Effector memory CD8-positive, alpha-beta T cell (primary cell): ENCODE measurements at regions not wholly inside any gene's neighbourhood (a gene's known extent, or its start where the extent isn't known, plus 50 kb on each side); places are given as distances from the start of the nearest gene placed in this dataset.

Experiments used
- ATAC-seq: fragments of 150-1000 bp; cut with Tn5 transposase; replicated peaks from 2 replicates; pipeline ENCODE4 v1.10.0; 2021; ENCODE audit warnings: mild to moderate bottlenecking, moderate library complexity
- DNase-seq, 3 experiments: peaks; one replicate each; pipeline ENCODE4 v3.0.0; 2021
- H3K27ac Mint-ChIP-seq, 2 donors: one replicate each; pipeline ENCODE4 v1.8.0; 2022; ENCODE audit warnings: mild to moderate bottlenecking in 2 of 2, mixed read lengths in 2 of 2, moderate library complexity in 2 of 2
- H3K27me3 Mint-ChIP-seq, 2 donors: one replicate each; pipeline ENCODE4 v1.8.0; 2022; ENCODE audit warnings: mixed read lengths in 2 of 2
- H3K36me3 Mint-ChIP-seq: one replicate; pipeline ENCODE4 v1.8.0; 2022; ENCODE audit warnings: mild to moderate bottlenecking, moderate library complexity, mixed read lengths; ENCODE audit not compliant: insufficient read depth
- H3K4me1 Mint-ChIP-seq, 2 donors: one replicate each; pipeline ENCODE4 v1.8.0; 2022; ENCODE audit warnings: low read depth in 2 of 2, mixed read lengths in 2 of 2
- H3K4me3 Mint-ChIP-seq, 2 donors: one replicate each; pipeline ENCODE4 v1.8.0; 2022; ENCODE audit warnings: mild to moderate bottlenecking in 2 of 2, mixed read lengths in 2 of 2, moderate library complexity in 2 of 2
- H3K9me3 Mint-ChIP-seq, 2 donors: one replicate each; pipeline ENCODE4 v1.8.0; 2022; ENCODE audit warnings: mixed read lengths in 2 of 2

GRCh38 chr15:36075333-36075732 lies 504.1 kb upstream of the CDIN1 start:
- Mint-ChIP-seq H3K9me3 (peaks cover 8 to 9% of the 10 kb centered on the region in 2 donors), H3K4me1 (no peaks in the 10 kb centered on the region), H3K4me3 (no peak overlapping the region), H3K27me3 (no peaks in the 10 kb centered on the region), H3K27ac (no peak overlapping the region), H3K36me3 (no peaks in the 10 kb centered on the region)
- ATAC-seq (no peak), DNase-seq (no peak)

- Mint-ChIP-seq H3K4me1 (no peaks in the 10 kb centered on the region), H3K36me3 (no peaks in the 10 kb centered on the region), H3K27ac (no peak overlapping the region), H3K9me3 (peaks cover 15 to 33% of the 10 kb centered on the region in 2 donors), H3K27me3 (no peaks in the 10 kb centered on the region), H3K4me3 (no peak overlapping the region)
- no peak for ATAC-seq
- DNase-seq: no peak
Observed at GRCh38 chr15:36079021-36079420, 500.4 kb upstream of the CDIN1 start.

GRCh38 chr15:36080759-36081158 lies 498.7 kb upstream of the CDIN1 start:
- no peak for DNase-seq
- H3K36me3 Mint-ChIP-seq: no peaks in the 10 kb centered on the region
- H3K4me3 Mint-ChIP-seq: no peak overlapping the region
- no peaks in the 10 kb centered on the region for H3K4me1 Mint-ChIP-seq
- no peak overlapping the region for H3K27ac Mint-ChIP-seq
- ATAC-seq: no peak
- peaks cover 17 to 40% of the 10 kb centered on the region in 2 donors for H3K9me3 Mint-ChIP-seq
- H3K27me3 Mint-ChIP-seq: no peaks in the 10 kb centered on the region

GRCh38 chr15:36090286-36090946 lies 489.0 kb upstream of the CDIN1 start:
- DNase-seq (no peak), ATAC-seq (no peak)
- no peak overlapping the region for H3K27ac Mint-ChIP-seq
- no peaks in the 10 kb centered on the region for H3K36me3 Mint-ChIP-seq
- no peak overlapping the region for H3K4me3 Mint-ChIP-seq
- no peaks in the 10 kb centered on the region for H3K27me3 Mint-ChIP-seq
- H3K9me3 Mint-ChIP-seq: peaks cover 2 to 7% of the 10 kb centered on the region in 2 donors
- H3K4me1 Mint-ChIP-seq: no peaks in the 10 kb centered on the region

- Mint-ChIP-seq H3K27me3 (no peaks in the 10 kb centered on the region), H3K36me3 (no peaks in the 10 kb centered on the region), H3K4me1 (no peaks in the 10 kb centered on the region), H3K27ac (no peak overlapping the region), H3K9me3 (peaks cover 0 to 1% of the 10 kb centered on the region in 2 donors), H3K4me3 (no peak overlapping the region)
- no peak for ATAC-seq
- DNase-seq: no peak
Observed at GRCh38 chr15:36106640-36107335, 472.6 kb upstream of the CDIN1 start.

- no peak for ATAC-seq
- H3K27me3 Mint-ChIP-seq: no peaks in the 10 kb centered on the region
Observed at GRCh38 chr15:36108541-36108940, 470.9 kb upstream of the CDIN1 start.

GRCh38 chr15:36109943-36110658 lies 469.3 kb upstream of the CDIN1 start:
- H3K27ac Mint-ChIP-seq: no peak overlapping the region
- H3K9me3 Mint-ChIP-seq: peaks cover 0 to 1% of the 10 kb centered on the region in 2 donors
- DNase-seq (no peak), ATAC-seq (no peak)
- no peaks in the 10 kb centered on the region for H3K36me3 Mint-ChIP-seq
- H3K27me3 Mint-ChIP-seq: no peaks in the 10 kb centered on the region
- no peak overlapping the region for H3K4me3 Mint-ChIP-seq
- no peaks in the 10 kb centered on the region for H3K4me1 Mint-ChIP-seq

More at GRCh38 chr15:36108541-36108940, 470.9 kb upstream of the CDIN1 start:
- H3K27ac Mint-ChIP-seq: no peak overlapping the region
- peaks cover 0 to 1% of the 10 kb centered on the region in 2 donors for H3K9me3 Mint-ChIP-seq
- no peaks in the 10 kb centered on the region for H3K36me3 Mint-ChIP-seq
- DNase-seq: no peak
- H3K4me3 Mint-ChIP-seq: no peak overlapping the region
- no peaks in the 10 kb centered on the region for H3K4me1 Mint-ChIP-seq

- no peaks in the 10 kb centered on the region for H3K27me3 Mint-ChIP-seq
- no peak for DNase-seq
- ATAC-seq: no peak
- peaks cover 0 to 1% of the 10 kb centered on the region in 2 donors for H3K9me3 Mint-ChIP-seq
- H3K36me3 Mint-ChIP-seq: no peaks in the 10 kb centered on the region
- no peak overlapping the region for H3K4me3 Mint-ChIP-seq
- H3K27ac Mint-ChIP-seq: no peak overlapping the region
- no peaks in the 10 kb centered on the region for H3K4me1 Mint-ChIP-seq
Observed at GRCh38 chr15:36110659-36110993, 468.8 kb upstream of the CDIN1 start.

- Mint-ChIP-seq H3K4me3 (no peak overlapping the region), H3K27ac (no peak overlapping the region), H3K4me1 (no peaks in the 10 kb centered on the region), H3K27me3 (no peaks in the 10 kb centered on the region), H3K9me3 (peaks cover 0 to 8% of the 10 kb centered on the region in 2 donors), H3K36me3 (no peaks in the 10 kb centered on the region)
- DNase-seq (no peak), ATAC-seq (no peak)
Observed at GRCh38 chr15:36117296-36117787, 462.1 kb upstream of the CDIN1 start.

GRCh38 chr15:36126194-36126593 lies 453.2 kb upstream of the CDIN1 start:
- Mint-ChIP-seq H3K4me3 (no peak overlapping the region), H3K4me1 (no peaks in the 10 kb centered on the region), H3K36me3 (no peaks in the 10 kb centered on the region), H3K27ac (no peak overlapping the region), H3K9me3 (peaks cover 0 to 8% of the 10 kb centered on the region in 2 donors), H3K27me3 (no peaks in the 10 kb centered on the region)
- ATAC-seq: no peak
- DNase-seq: no peak

GRCh38 chr15:36130641-36131310 lies 448.6 kb upstream of the CDIN1 start:
- DNase-seq: no peak
- no peaks in the 10 kb centered on the region for H3K4me1 Mint-ChIP-seq
- H3K36me3 Mint-ChIP-seq: no peaks in the 10 kb centered on the region
- H3K9me3 Mint-ChIP-seq: peaks cover 0 to 4% of the 10 kb centered on the region in 2 donors
- H3K27me3 Mint-ChIP-seq: no peaks in the 10 kb centered on the region
- H3K4me3 Mint-ChIP-seq: no peak overlapping the region
- no peak overlapping the region for H3K27ac Mint-ChIP-seq
- no peak for ATAC-seq

- ATAC-seq: no peak
- peaks cover 4 to 5% of the 10 kb centered on the region in 2 donors for H3K9me3 Mint-ChIP-seq
Observed at GRCh38 chr15:36133742-36134141, 445.7 kb upstream of the CDIN1 start.

GRCh38 chr15:36136049-36136448 lies 443.4 kb upstream of the CDIN1 start:
- no peak overlapping the region for H3K27ac Mint-ChIP-seq
- no peaks in the 10 kb centered on the region for H3K36me3 Mint-ChIP-seq
- no peaks in the 10 kb centered on the region for H3K27me3 Mint-ChIP-seq
- ATAC-seq (no peak), DNase-seq (no peak)
- H3K4me1 Mint-ChIP-seq: no peaks in the 10 kb centered on the region
- no peak overlapping the region for H3K4me3 Mint-ChIP-seq
- peaks cover 0 to 7% of the 10 kb centered on the region in 2 donors for H3K9me3 Mint-ChIP-seq

More at GRCh38 chr15:36133742-36134141, 445.7 kb upstream of the CDIN1 start:
- DNase-seq: no peak
- no peaks in the 10 kb centered on the region for H3K27me3 Mint-ChIP-seq
- H3K4me3 Mint-ChIP-seq: no peak overlapping the region
- no peak overlapping the region for H3K27ac Mint-ChIP-seq
- H3K4me1 Mint-ChIP-seq: no peaks in the 10 kb centered on the region
- no peaks in the 10 kb centered on the region for H3K36me3 Mint-ChIP-seq
